ENCODE measurements at regions not wholly inside any gene's neighbourhood (a gene's known extent, or its start where the extent isn't known, plus 50 kb on each side); places are given as distances from the start of the nearest gene placed in this dataset.

DNA sequence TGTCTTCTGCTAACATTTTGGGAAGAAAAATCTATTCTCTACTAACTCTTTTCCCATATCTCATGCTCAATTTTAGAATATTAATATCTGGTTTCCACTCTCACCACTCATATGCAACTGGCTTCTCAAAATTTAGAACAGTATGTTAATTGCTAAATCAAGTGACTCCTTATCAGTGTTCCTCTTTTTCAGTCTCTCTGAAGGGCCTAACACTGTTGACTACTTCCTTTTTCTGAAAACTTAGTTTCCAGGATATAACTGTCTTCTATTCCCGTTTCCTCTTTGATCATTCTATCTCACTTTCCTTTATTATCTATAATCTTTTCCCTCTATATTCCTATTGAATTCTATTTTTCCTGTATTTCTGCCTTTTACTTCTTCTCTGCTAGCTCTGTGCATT is 1717.2 kb upstream of the C9orf72 start:
- dilution Hi-C loops (cut with HindIII; ENCODE audit: low sequenced_read_pairs, unreplicated experiment) (no loop called here), intact Hi-C loops (cut with micrococcal nuclease) (no loop called here), in situ Hi-C loops (cut with MboI; ENCODE audit: low sequenced_read_pairs) (no loop called here)
- Histone ChIP-seq H3K14ac (replicated peaks; ENCODE audit: low read depth, low read length) (no peak overlapping the region), H2BK20ac (ENCODE audit: low read depth, low read length) (no peak overlapping the region), H3K9me1 (ENCODE audit: insufficient read depth, low read length) (no peaks in the 10 kb centered on the region), H2AK9ac (replicated peaks; ENCODE audit: low read depth, low read length, poor library complexity) (no peak overlapping the region), H3K9ac (ENCODE audit: low read depth, low read length) (no peak overlapping the region), H2AK5ac (ENCODE audit: low read depth, low read length) (no peak overlapping the region), H3K4me3 (ENCODE audit: insufficient read depth, low read depth, low read length) (no peak overlapping the region), H4K91ac (ENCODE audit: insufficient read depth, low read depth, low read length) (no peak overlapping the region), H4K5ac (ENCODE audit: low read depth, low read length) (no peak overlapping the region), H3K56ac (ENCODE audit: extremely low read depth, insufficient read depth, low read length) (no peak overlapping the region), H3K79me1 (ENCODE audit: low read depth in 1 of 2, low read length in 2 of 2) (no peaks in the 10 kb centered on the region), H2BK120ac (ENCODE audit: low read depth, low read length) (no peak overlapping the region), H2AFZ (replicated peaks; ENCODE audit: low read length, poor library complexity) (no peak overlapping the region), H2BK15ac (ENCODE audit: low read depth, low read length) (no peak overlapping the region), H3K27me3 (ENCODE audit: control insufficient read depth, insufficient read depth, low read length) (no peaks in the 10 kb centered on the region), H3K9me3 (ENCODE audit: control insufficient read depth, insufficient read depth, low read length) (0 out of 2 replicates have a peak, but pooled peaks cover 2% of the 10 kb centered on the region), H3K27ac (ENCODE audit: insufficient read depth, low read length) (no peak overlapping the region), H2BK5ac (ENCODE audit: low read depth, low read length, poor library complexity, severe bottlenecking) (no peak overlapping the region), H3K4ac (ENCODE audit: low read depth, low read length) (no peak overlapping the region), H3K4me2 (ENCODE audit: low read depth, low read length) (no peak overlapping the region), H3K23ac (ENCODE audit: low read depth, low read length) (no peak overlapping the region), H4K8ac (ENCODE audit: low read depth in 2 of 2, low read length in 2 of 2) (no peak overlapping the region), H4K20me1 (ENCODE audit: insufficient read depth, low read length) (no peaks in the 10 kb centered on the region), H3K4me1 (ENCODE audit: control insufficient read depth, insufficient read depth, low read length) (no peaks in the 10 kb centered on the region), H3K36me3 (ENCODE audit: control insufficient read depth, insufficient read depth, low read length) (no peaks in the 10 kb centered on the region), H3K18ac (ENCODE audit: low read depth, low read length) (no peak overlapping the region)
- 40 to 100% methylated on average over 1 of the region's 1 CpG for WGBS, 2 experiments (ENCODE audit: extremely low coverage in 2 of 2, insufficient read length in 1 of 2)
- no peak for TF ChIP-seq MAZ (IDR thresholded peaks at IDR 0.05; ENCODE audit: borderline replicate concordance, low read depth, low read length)
- TF ChIP-seq CHD1 (IDR thresholded peaks at IDR 0.05; ENCODE audit: low read depth, low read length) = no peak
- TF ChIP-seq, protein P1, sequence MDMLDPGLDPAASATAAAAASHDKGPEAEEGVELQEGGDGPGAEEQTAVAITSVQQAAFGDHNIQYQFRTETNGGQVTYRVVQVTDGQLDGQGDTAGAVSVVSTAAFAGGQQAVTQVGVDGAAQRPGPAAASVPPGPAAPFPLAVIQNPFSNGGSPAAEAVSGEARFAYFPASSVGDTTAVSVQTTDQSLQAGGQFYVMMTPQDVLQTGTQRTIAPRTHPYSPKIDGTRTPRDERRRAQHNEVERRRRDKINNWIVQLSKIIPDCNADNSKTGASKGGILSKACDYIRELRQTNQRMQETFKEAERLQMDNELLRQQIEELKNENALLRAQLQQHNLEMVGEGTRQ (IDR thresholded peaks at IDR 0.05; ENCODE audit: low read depth, low read length) = no peak
- TF ChIP-seq POLR2A (IDR thresholded peaks at IDR 0.05; ENCODE audit: low read depth, low read length) = no peak
- no peak for TF ChIP-seq BHLHE40 (IDR thresholded peaks at IDR 0.05; ENCODE audit: low read depth, low read length)
- DNase-seq = no peak
- no peak for ATAC-seq (ENCODE audit: low read depth)
- no TSS peak for BruUV-seq (replicated peaks)
- ChIA-PET POLR2A (ENCODE audit: unreplicated experiment) (no interaction called here), CTCF (no interaction called here)
